Stimulated activated CD4-positive, alpha-beta T cell treated with anti-CD3 and anti-CD28 coated beads, Interleukin-2, amount 100 ng/mL, for 24 hours (primary cell): ENCODE measurements at regions not wholly inside any gene's neighbourhood (a gene's known extent, or its start where the extent isn't known, plus 50 kb on each side); places are given as distances from the start of the nearest gene placed in this dataset.

Source experiments
- DNase-seq, 2 donors: peaks; one replicate each; pipeline ENCODE4 v3.0.0-alpha.2; 2020

DNA sequence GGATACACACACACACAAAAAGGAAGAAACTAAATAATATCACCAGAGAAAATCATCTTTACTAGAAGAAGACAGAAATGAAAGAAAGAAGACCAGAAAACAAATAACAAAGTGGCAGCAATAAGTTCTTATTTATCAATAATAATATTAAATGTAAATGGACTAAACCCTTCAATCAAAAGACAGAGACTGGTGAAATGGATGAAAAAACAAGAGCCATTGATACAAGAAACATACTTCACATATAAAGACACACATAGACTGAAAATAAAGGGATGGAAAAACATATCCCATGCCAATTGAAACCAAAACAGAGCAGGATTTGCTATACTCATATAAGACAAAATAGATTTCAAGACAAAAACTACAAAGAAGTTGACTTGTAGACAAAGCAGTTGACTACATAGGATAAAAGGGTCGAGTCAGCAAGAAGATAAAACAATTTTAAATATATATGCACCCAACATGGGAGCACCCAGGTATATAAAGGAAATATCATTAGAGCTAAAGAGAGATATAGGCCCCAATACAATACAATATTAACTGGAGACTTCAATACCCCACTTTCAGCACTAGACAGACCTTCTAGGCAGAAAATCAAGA lies 259.4 kb downstream of the EPM2A start:
- no peak for DNase-seq

DNA sequence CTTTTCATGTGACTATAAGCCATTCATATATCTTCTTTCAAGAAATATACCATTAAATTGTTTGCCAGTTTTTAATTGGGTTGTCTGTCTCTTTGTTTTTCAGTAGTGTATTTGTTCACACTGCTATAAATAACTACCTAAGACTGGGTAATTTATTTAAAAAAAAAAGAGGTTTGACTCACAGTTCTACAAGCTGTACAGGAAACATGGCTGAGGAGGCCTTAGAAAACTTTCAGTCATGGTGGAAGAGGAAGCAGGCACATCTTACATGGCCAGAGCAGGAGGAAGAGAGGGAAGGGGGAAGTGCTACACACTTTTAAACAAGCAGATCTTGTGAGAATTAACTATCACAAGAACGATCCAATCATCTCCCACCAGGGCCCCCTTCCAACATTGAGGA lies 255.3 kb downstream of the EPM2A start:
- no peak for DNase-seq

DNA sequence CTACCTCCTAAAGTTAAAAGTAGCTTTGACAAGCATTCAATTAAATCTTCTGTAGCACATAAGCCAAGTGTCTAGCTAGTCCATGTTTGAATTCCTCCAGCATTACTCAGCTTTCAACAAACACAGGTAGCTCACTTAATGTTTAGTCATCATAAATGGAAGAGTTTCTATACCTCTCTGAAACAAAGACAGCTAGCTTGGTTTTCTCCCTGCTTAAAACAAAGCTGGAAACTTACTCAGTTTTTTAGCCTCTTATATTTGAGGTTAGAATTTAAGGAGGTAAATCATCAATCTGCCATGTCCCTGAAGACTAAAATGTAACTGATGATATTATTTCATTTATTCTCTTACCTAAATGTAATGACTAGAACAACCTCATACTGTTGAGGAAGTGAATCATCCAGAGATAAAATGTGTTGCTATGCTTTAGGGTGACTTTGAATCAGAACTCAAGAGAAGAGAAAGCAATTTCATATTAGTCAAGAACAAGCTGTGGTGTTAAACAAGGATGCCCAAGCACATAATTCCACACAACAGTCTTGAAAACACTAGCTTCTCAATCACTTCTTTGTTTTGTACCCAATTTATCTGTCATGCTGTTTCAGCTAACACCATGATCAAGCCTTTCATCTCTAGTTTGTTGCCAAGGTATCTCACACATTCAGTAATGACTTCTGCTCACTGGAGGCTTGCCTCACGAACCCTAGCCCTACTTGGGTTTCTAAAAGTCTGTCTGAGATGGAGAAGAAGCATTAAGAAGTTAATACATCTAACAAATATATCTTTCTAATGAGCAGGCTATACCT lies 251.9 kb downstream of the EPM2A start:
- DNase-seq: no peak

DNA sequence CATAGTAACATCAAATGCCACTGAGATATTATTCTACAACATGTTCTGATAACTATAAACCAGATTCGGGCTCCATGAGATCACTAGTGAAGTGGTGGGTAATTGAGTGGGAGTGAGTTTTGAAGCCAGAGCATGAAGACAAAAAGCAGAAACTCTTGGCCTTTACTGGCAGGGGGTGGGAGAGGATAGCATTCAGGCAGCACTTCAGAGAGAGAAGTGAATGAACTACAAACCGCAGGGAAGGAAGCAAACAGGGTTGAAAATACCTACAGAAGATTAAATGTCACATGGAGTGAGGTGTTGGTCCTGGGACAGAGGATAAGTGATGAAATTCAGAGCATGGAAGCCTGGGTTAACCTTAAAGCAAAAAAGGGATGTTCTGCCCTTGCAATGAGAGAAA lies 250.0 kb downstream of the EPM2A start:
- no peak for DNase-seq

DNA sequence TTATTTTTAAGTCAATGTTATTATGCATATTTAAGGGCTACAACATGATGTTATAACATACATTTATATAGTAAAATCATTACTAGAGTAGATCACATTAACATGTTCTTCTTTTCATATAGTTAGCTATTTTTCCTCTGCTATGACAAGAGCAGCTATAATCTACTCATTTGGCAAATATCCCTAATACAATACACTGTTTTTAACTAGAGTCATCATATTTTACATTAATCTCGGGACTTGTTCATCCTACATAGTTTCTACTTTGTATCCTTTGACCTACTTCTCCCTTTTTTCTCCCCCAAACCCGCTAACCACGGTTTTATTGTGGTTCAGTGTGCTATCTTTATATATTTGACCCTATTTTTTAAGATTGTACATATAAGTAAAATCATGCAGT lies 249.0 kb downstream of the EPM2A start:
- no peak for DNase-seq

DNA sequence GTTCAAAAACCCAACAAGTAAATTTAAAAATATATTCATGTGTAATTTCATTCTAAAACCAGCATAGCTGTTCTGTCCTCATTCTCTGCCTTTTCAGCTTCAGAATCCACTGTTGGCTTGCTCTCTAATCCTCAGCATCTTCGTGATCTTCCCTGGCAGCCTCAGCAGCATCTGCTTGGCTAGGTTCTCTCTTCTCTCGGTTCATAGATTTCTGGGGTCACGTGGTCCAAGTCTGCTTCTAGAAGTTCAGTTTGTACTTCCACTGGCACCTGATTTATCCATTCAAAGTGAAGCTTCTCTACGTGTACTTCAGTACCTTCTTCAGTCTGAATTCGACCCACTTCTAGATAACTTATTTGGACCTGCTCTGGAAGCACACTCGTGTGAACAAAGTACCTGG lies 245.7 kb downstream of the EPM2A start:
- DNase-seq: no peak

DNA sequence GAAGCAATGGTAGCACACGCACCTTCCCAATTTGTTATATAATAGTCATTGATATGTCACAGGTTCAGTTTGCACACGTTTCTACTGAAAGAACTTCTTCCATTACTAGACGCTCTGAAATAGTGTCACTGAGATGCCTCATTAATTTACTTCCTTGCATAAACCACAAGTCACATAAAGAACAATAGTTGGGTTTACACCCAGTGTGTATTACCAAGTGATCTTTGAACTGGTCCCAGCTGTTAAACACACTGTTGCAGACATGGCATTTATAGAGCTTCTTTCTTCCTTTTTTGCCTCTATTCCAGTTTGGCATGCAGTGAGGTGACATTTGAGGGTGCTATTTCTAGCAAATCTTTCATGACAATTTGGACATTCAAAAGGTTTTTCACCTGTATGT lies 245.3 kb downstream of the EPM2A start:
- no peak for DNase-seq

DNA sequence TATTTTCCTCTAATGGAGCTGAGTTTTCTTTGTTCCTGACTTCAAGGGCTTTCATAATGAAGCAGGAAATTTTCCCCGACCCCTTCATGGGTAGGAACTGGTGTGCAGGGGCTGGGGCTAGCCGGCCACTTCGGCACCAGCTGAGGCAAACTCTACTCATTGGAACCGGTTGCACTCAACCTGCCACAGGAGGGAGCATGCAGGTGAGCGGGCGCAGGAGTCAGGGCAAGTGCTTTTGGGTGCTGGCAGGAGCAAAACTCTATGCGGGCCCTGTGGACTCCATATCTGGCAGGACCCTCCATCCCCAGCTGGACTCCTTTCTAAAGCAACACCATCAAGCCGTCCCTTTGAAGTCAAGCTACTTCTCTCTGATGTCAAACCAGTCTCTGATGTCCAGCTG lies 244.2 kb downstream of the EPM2A start:
- DNase-seq: no peak

DNA sequence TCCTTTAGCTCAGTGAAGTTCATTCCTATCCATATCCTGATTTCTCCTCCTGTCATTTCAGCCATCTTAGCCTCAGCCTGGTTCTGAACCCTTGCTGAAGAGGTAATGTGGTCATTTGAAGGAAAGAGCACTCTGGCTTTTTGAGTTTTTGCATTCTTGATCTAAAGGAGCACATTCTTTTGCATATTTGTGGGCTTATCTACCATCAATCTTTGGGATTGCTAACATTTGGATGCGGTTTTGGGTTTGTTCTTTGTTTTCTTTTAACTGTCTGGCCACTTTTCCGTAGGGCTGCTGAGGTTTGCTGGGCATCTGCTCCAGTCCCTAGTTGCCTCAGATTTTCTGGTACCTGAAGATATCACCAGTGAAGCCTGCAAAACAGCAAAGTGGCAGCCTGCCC lies 238.3 kb downstream of the EPM2A start:
- DNase-seq: no peak

DNA sequence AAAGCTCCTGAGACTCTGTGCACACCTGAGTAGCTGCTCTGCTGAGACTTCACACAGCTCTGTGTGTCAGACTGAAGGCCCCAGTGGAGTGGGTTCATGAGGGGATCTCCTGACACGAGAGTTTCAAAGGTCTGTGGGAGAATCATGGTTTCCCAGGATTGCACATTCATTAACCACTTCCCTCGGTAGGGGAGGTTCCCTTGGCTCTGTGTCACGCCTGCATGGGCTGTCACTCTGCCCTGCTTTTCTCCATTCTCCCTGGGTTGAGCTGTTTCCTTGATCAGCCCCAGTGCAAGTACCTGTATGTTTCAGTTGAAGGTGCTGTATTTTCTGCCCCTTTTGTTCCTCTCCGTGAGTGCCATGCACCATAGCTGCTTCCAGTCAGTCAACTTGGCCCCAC lies 236.9 kb downstream of the EPM2A start:
- DNase-seq: no peak

DNA sequence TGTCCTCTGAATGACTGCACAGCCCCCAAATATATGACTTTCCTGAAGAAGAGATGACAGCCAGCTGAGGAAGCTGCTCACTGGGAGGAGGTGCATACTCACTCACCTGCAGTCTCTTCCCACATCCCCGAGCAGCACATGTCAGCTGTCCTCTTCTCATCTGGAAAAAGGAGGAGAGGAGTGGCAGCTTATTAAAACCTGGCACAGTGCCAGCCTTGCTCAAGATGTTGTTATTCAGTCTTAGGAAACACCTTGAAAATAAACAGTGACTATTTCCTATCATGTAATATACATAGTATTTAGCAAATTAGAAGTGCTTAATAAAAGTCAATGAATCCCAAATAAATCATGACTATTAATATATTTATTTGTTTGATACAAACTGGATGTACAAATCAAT lies 232.9 kb downstream of the EPM2A start:
- DNase-seq: no peak

DNA sequence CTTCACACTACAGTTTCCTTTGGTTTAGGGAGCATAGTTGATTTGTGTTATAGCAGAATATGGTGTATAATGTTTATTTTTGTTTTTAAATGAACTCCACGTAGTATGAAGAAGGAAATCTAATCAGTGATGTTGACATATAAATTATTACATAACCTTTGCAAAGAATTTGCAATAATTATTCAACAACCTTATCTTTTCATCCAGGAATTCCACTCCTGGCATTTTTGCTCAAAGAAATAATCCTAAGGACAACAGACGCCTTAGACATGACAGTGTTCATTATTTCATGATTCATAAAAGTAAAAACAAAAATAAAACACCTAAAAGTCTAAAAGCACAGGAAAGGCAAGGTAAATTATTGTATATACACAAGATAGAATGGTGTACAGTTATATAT lies 229.2 kb downstream of the EPM2A start:
- DNase-seq: no peak

DNA sequence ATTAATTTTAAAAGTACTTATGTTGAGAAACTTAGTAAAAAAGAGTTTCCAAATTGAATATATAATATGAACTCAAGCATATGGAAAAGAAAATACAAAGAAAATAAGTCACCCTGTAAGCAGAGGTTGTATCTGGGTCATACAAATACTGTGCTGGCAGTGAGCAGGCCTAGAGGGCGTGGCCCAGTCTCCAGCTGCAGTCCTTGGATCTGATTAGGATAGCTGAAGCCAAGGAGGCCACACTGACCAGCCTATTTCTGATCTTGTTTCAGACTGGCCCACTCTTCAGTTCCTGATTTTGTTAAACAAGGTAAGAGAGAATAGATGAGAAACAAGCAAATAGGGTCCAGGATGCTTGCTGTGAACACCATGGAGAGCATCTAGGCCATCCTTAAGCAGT lies 228.8 kb downstream of the EPM2A start:
- DNase-seq: no peak

DNA sequence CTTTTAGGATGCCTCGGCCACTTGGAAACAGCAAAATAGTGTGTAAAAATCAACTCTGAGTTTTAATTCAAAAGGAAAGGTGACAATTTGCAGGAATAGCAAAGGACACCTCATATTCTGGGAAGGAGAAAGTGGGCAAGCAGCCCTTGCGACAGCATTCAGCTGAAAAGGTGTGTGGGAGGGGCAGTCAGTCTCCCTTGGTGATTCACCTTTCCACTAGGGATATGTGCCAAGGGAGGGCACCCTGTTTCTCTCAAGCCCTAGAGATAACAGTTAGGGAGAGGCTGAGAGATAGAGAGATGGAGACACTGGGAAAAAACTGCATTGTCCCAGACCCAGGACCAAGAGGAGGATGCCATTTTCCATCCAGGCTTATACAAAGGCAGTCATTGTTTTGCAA lies 228.1 kb downstream of the EPM2A start:
- DNase-seq: no peak

DNA sequence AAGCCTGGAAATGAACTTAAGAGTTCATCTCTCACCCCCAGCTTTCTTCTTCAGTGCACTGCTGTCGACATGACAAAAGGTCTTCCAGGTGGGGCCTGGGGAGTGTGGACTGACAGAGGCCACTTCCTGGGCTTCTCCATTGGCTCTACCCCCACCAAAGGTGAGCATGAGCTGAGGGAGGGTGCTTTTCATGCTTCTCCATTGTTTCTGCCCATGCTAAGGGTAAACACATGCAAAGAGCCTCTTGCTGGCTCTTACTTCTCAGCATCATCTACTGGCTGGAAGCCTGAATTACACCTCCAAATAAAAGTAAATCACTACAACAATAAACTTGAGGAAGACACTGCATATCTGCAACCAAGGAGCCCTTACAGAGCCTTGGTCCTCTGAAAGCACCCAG lies 227.2 kb downstream of the EPM2A start:
- DNase-seq: no peak

DNA sequence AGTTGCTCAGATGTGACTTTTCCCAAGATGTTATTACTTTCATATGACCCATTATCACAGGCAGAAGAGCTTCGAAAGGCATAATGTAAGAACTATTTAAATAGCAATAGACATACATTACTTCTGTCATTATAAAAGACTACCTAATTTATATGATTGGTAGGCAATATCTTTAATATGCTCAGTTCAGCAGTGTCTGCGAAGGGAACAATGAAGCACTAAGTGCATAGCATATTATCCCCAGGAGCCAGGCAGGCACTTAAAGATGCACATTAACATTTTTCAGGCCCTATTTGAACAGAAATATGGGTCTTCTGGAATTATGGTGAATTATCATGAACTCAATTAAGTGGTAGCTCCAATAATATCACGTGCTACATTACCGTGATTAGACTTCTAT lies 217.8 kb downstream of the EPM2A start:
- DNase-seq: no peak

DNA sequence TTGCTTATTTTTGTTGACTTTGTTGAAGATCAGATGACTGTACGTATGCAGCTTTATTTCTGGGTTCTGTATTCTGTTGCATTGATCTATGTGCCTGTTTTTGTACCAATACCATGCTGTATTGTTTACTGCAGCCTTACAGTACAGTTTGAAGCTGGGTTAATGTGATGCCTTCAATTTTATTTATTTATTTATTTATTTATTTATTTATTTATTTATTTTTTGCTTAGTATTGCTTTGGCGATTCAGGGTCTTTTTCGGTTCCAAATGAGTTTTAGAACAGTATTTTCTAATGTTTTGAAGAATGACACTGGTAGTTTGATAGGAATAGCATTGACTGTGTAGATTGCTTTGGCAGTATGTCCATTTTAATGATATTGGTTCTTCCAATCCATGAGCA lies 210.3 kb downstream of the EPM2A start:
- no peak for DNase-seq

DNA sequence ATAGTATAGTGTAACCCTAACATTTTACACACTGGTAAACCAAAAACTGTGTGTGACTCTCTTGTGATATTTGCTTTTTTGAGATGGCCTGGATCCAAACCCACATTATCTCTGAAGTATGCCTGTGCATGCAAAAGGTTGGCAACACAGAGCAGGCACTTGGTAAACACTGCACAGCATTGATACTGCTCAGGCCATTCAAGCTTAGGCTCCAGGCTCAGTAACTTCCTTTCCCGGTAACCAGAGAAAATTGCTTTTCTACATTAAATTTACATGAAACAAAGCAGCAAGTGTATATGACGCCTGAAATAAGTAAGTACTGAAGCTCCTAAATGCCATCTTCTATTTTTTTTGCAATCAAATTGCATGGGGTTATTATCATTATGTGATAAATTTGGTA lies 205.7 kb downstream of the EPM2A start:
- no peak for DNase-seq

DNA sequence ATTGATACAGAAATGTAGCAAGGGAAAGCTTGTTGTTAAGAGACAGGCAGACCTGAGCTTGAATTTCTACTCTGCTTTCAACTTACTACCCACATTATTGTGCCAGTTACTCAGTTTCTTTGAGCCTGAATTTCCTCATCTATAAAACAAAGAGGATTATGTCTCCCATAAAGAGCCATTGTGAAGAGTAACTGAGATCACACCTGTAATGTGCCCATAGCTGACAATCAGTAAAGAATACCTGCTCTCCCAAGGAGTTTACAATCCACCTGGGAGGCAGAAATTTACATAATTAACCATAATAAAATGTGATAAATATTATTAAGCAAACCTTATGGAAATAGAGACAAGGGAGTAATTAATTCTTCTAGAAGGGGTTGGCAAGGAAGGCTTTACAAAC lies 204.9 kb downstream of the EPM2A start:
- no peak for DNase-seq

DNA sequence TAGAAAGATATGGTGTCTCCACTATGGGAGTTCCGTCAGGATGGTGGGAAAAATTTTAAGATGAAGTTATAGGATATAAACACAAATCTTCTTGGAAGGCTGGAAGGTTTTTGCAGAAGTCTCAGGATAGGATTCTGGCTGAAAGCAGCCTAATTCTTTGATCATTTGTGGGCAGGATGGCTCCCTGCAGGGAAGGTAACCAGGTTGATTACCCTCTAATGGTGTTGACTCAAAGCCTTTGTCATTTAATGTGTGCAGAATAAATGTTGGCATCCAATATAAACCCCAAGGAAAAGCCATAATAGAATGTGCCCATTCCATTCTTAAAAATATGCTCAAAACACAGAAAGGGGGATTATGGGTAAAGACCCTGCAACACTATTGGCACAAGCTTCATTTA lies 204.3 kb downstream of the EPM2A start:
- no peak for DNase-seq

DNA sequence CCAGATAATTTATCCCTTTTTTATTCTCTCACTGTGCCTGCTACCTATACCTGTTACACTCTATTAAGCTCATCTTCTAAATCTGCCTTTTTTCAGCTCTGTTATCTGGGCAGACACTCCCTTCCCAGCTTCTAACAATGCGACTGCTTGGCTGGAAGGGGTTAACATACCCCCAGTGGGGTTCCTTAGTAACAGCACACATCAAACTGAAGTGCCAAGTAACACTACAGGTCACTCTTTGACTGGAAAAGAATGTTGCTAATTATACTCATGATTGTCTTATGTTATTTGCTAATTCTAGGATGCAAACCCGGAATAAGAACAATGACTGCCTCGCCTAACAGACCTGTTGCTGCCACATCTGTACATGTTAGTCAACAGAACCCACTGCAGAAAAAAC lies 203.5 kb downstream of the EPM2A start:
- DNase-seq: no peak

DNA sequence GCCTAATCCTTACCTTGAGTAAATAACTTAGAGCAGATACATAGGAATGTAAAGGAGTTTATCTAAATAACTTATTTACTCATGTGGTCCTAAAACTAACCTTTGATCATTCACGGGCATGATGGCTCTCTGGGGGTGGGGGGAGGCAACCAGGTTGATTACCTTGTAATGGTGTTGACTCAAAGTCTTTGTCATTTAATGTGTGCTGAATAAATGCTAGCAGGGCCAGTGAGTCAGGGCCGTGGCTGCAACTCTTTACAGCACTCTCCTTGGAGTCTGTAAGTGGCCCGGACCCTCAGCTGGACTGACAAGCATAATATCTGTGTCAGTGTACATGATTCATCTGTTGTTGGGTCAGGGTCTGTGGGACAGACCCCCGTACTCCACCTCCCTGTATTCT lies 203.0 kb downstream of the EPM2A start:
- no peak for DNase-seq

DNA sequence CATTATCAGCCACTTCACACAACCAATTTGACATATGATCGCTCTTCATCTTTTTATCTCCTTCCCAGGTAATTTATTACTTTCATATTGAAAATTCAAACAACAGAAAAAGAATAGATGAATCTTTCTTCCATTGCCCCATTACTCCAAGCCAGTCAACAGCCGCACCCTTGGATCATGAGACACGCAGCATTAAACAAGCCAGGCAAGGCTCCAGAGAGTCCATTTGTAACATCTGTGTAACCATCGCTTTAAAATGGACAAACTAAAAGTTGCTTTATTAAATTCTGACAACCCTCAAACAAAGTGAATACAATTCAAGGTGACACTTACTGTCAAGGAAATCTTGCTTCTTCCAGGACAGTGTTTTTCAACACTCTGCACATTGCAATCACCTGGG lies 200.3 kb downstream of the EPM2A start:
- no peak for DNase-seq

DNA sequence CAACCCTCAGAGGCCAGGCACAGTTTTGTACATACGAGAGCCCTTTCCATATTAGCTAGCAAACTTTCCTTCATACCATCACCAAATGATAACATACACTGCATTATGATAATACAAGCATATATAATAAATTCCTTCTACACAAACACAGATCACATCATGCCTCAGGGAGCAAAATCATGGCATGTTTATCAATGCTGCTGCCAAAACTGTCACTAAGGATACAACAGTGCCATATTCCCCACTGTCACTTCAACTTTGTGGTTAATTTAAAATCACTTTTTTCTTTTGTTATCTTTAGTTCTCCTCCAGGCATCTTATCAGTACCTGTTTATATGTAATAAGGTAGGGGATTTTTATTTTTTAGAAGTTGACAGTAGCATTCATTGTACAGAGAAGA lies 196.3 kb downstream of the EPM2A start:
- DNase-seq: no peak

DNA sequence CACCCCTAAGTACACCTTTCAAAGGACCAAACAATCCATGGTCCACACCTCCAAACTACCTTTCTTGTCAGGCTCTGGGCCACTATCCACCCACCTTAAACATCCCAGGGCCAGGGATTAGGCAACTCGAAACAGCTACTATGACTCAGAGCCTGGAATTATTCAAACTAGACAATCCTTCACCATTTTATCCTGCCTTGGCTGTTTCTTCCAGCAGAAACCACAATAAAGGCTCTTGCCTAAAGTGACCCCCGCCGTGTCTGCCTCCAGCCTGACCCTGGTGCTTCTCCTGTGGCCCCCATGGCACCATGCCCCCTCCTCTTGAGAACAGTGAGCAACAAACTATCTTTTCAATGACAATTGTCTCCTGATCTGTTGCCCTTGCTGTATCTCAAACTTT lies 195.5 kb downstream of the EPM2A start:
- no peak for DNase-seq
